ENCODE measurements at regions not wholly inside any gene's neighbourhood (a gene's known extent, or its start where the extent isn't known, plus 50 kb on each side); places are given as distances from the start of the nearest gene placed in this dataset.

DNA sequence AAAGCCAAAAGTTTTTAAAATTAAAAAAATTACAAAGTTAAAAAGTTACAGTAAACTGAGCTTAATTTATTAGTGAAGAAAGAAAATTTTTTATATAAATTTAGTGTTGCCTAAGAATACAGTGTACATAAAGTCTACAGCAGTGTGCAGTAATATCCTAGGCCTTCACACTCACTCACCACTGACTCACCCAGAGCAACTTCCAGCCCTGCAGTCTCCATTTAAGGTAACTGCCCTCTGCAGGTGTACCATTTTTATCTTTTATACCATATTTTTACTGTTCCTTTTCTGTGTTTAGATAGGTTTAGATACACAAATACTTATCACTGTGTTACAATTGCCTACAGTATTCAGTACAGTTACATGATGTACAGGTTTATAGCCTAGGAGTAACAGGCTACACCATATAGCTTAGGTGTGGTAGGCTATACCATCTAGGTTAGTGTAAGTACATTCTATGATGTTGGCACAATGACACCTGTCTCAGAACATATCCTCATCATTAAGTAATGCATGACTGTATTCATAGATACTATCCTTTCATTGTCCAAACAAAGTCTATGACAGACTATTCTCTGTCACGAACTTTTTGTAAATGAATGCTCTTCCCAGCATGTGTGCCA is 78.6 kb upstream of the PBX1 start:
- ATAC-seq (peak; percentile 94), DNase-seq (no peak)
- intact Hi-C loops (cut with DNase I, micrococcal nuclease): no loop called here
- Histone ChIP-seq H3K9me3 (no peaks in the 10 kb centered on the region), H3K36me3 (ENCODE audit: low read depth) (no peaks in the 10 kb centered on the region), H3K4me3 (no peak overlapping the region), H3K4me1 (ENCODE audit: low read depth) (no peaks in the 10 kb centered on the region)
- TF ChIP-seq, protein P1, sequence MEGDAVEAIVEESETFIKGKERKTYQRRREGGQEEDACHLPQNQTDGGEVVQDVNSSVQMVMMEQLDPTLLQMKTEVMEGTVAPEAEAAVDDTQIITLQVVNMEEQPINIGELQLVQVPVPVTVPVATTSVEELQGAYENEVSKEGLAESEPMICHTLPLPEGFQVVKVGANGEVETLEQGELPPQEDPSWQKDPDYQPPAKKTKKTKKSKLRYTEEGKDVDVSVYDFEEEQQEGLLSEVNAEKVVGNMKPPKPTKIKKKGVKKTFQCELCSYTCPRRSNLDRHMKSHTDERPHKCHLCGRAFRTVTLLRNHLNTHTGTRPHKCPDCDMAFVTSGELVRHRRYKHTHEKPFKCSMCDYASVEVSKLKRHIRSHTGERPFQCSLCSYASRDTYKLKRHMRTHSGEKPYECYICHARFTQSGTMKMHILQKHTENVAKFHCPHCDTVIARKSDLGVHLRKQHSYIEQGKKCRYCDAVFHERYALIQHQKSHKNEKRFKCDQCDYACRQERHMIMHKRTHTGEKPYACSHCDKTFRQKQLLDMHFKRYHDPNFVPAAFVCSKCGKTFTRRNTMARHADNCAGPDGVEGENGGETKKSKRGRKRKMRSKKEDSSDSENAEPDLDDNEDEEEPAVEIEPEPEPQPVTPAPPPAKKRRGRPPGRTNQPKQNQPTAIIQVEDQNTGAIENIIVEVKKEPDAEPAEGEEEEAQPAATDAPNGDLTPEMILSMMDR (IDR thresholded peaks at IDR 0.05): no peak

DNA sequence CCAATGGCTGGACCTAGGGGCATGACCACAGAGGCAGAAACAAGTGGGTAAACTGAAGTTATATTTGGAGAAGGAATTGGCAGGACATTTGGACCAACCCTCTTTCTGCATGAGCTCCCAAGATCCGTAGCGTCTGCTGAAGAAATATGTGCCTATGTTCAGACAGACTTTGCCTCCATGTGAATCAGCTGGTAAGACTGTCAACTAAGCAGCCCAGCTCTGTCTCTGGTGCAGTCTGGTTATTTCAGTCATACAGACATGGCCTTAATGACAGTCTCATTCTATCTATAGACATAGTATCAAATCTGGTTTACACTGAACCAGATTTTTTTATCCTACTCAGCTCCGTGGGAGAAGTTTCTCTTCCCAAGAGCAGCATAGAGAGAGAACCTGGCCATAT is 63.1 kb upstream of the PBX1 start:
- DNase-seq (no peak), ATAC-seq (no peak)
- H3K4me3 ChIP-seq: no peak overlapping the region
- no peaks in the 10 kb centered on the region for H3K36me3 ChIP-seq (ENCODE audit: low read depth)
- no peaks in the 10 kb centered on the region for H3K9me3 ChIP-seq
- TF ChIP-seq, protein P1 (IDR thresholded peaks at IDR 0.05): no peak
- H3K4me1 ChIP-seq (ENCODE audit: low read depth): no peaks in the 10 kb centered on the region
- intact Hi-C loops (cut with DNase I, micrococcal nuclease): no loop called here

DNA sequence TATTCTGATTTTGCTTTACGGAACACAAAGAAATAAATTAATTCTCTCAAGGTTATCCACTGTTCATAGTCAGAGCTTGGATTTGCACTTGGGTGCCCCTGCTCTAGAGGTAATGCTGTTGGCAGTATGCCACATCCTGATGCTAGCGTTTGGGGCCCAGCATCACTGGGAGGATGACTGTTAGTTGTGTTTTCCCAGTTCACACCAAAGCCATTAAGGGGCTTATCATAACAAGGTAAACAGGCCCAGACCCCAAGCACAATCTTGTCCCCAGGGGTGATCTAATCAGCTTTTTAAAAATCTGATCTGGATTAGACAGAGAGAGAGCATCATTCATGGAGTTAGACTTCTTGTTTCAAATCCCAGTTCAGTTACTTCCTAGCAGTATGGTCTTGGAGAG is 60.2 kb upstream of the PBX1 start:
- peaks cover 4% of the 10 kb centered on the region for H3K9me3 ChIP-seq
- H3K4me1 ChIP-seq (ENCODE audit: low read depth): no peaks in the 10 kb centered on the region
- TF ChIP-seq, protein P1 (IDR thresholded peaks at IDR 0.05): no peak
- H3K4me3 ChIP-seq: no peak overlapping the region
- no peaks in the 10 kb centered on the region for H3K36me3 ChIP-seq (ENCODE audit: low read depth)
- ATAC-seq (no peak), DNase-seq (no peak)
- intact Hi-C loops (cut with DNase I, micrococcal nuclease): no loop called here

DNA sequence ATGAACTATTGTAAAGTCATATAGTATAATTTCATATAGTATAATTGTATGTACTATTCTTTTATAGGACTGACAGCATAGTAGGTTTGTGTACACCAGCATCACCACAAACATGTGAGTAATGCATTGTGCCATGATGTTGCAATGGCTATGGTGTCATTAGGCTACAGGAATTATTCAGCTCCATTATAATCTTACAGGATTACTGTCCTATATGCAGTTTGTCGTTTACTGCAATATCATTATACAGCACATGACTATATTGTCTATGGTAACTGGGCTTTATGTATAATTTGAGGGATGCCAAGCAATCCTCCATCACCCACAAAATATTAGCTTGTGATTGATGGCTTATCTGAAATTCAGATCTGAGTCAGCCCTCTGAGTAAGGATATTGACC is 54.2 kb upstream of the PBX1 start:
- Histone ChIP-seq H3K9me3 (peaks cover 4% of the 10 kb centered on the region), H3K4me3 (no peak overlapping the region), H3K4me1 (ENCODE audit: low read depth) (no peaks in the 10 kb centered on the region), H3K36me3 (ENCODE audit: low read depth) (no peaks in the 10 kb centered on the region)
- intact Hi-C loops (cut with DNase I, micrococcal nuclease): no loop called here
- TF ChIP-seq, protein P1 (IDR thresholded peaks at IDR 0.05): no peak
- ATAC-seq (no peak), DNase-seq (no peak)
